Adrenal gland (tissue), 5 donors: ENCODE measurements at regions not wholly inside any gene's neighbourhood (a gene's known extent, or its start where the extent isn't known, plus 50 kb on each side); places are given as distances from the start of the nearest gene placed in this dataset.
"Not testable (repeated sequence)": the region's sequence is repeated elsewhere in the genome, so short reads cannot be mapped to it uniquely, and the experiment has no call there.

Source experiments
- CTCF ChIP-seq, 6 experiments: fragments of 450-650 bp in 4 of 6; fragments of 200-600 bp in 2 of 6; sonication (generic) in 1 of 6; IDR thresholded peaks; 1 replicate in 5 of 6; 2 replicates in 1 of 6; pipeline versions ENCODE4 v1.5.1 to v1.8.0; 2016 to 2021; ENCODE audit warnings: antibody characterized with exemption in 6 of 6, mild to moderate bottlenecking in 2 of 6, moderate library complexity in 1 of 6
- POLR2A ChIP-seq, 2 donors: fragments of 450-650 bp; IDR thresholded peaks; one replicate each; pipeline ENCODE4 v1.6.1; 2017; ENCODE audit warnings: antibody characterized with exemption in 2 of 2, mild to moderate bottlenecking in 2 of 2, moderate library complexity in 1 of 2
- donor health status: DM: no; HTN: no; CAD: no.

- TF ChIP-seq CTCF, POLR2A (IDR thresholded peaks at IDR 0.05): not testable (repeated sequence)
These were observed 2974.6 kb upstream of the OR11H1 start for GRCh38 chr22:12553366-12553765.
